GM12878 (cell line): ENCODE measurements at regions not wholly inside any gene's neighbourhood (a gene's known extent, or its start where the extent isn't known, plus 50 kb on each side); places are given as distances from the start of the nearest gene placed in this dataset.

Experiments
- BRCA1 ChIP-seq: IDR thresholded peaks from 2 replicates; pipeline ENCODE4 v1.6.1; 2011; ENCODE audit warnings: low read depth, low read length, improper control_type of control experiment
- FOXK2 ChIP-seq: fragments of 450-650 bp; IDR thresholded peaks from 2 replicates; pipeline ENCODE4 v1.6.1; 2017; ENCODE audit warnings: mild to moderate bottlenecking, moderate library complexity
- JUND ChIP-seq: IDR thresholded peaks from 2 replicates; pipeline ENCODE4 v1.6.1; 2012; ENCODE audit warnings: low read depth, mild to moderate bottlenecking, low read length, improper control_type of control experiment, moderate library complexity
- NR2C1 ChIP-seq: fragments of 450-650 bp; IDR thresholded peaks from 2 replicates; pipeline ENCODE4 v1.6.1; 2017; ENCODE audit warnings: antibody characterized with exemption, mild to moderate bottlenecking, moderate library complexity
- STAT1 ChIP-seq: fragments of 450-650 bp; conservative IDR thresholded peaks from 2 replicates; pipeline ENCODE4 v1.6.1; 2014; ENCODE audit warnings: antibody characterized with exemption, mild to moderate bottlenecking

GRCh38 chr15:96403932-96404331 lies 73.4 kb downstream of the NR2F2 start:
- TF ChIP-seq NR2C1 (no peak), JUND (no peak), FOXK2 (no peak), STAT1 (no peak), BRCA1 (no peak)
